Activated naive CD8-positive, alpha-beta T cell treated with anti-CD3 and anti-CD28 coated beads, Interleukin-2, amount 10 ng/mL, durations not matched to agents 7 days and 5 days (primary cell): ENCODE measurements at regions not wholly inside any gene's neighbourhood (a gene's known extent, or its start where the extent isn't known, plus 50 kb on each side); places are given as distances from the start of the nearest gene placed in this dataset.
"Not testable (repeated sequence)": the region's sequence is repeated elsewhere in the genome, so short reads cannot be mapped to it uniquely, and the experiment has no call there.

Experiments
- ATAC-seq: fragments of 150-1000 bp; cut with Tn5 transposase; one replicate; pipeline ENCODE4 v1.10.0; 2021; ENCODE audit warnings: low read depth, moderate library complexity
- POLR2A ChIA-PET: fragments of 350-600 bp; sonication (Branson Sonifier 250); formaldehyde crosslinking; loops from one replicate; lab custom pipeline; 2021; ENCODE audit warnings: antibody characterized with exemption; lab: Charles Lee
- DNase-seq: peaks from one replicate; pipeline ENCODE4 v3.0.0; 2021
- H3K27ac Mint-ChIP-seq: one replicate; pipeline ENCODE4 v1.8.0; 2022; ENCODE audit warnings: mild to moderate bottlenecking, mixed read lengths
- H3K27me3 Mint-ChIP-seq: one replicate; pipeline ENCODE4 v1.8.0; 2022; ENCODE audit warnings: mild to moderate bottlenecking, moderate library complexity, mixed read lengths
- H3K36me3 Mint-ChIP-seq: one replicate; pipeline ENCODE4 v1.8.0; 2021; ENCODE audit warnings: mild to moderate bottlenecking, mixed read lengths
- H3K4me1 Mint-ChIP-seq: one replicate; pipeline ENCODE4 v1.8.0; 2021; ENCODE audit warnings: mixed read lengths
- H3K4me3 Mint-ChIP-seq: one replicate; pipeline ENCODE4 v1.8.0; 2022; ENCODE audit warnings: mild to moderate bottlenecking, moderate library complexity, mixed read lengths
- H3K9me3 Mint-ChIP-seq: one replicate; pipeline ENCODE4 v1.8.0; 2021; ENCODE audit warnings: mixed read lengths

DNA sequence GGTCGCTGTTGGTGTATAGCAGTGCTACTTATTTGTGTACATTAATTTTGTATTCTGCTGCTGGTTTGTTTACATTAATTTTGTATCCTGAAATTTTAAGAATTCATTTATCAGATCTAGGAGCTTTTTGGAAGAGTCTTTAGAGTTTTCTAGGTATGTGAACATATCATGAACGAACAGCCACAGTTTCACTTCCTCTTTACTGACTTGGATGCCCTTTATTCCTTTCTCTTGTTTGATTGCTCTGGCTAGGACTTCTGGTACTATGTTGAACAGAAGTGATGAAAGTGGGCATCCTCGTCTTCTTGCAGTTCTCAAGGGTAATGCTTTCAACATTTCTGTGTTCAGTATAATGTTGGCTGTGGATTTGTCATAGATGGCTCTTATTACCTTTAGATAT, 1757.9 kb downstream of the BRINP3 start:
- ATAC-seq (no peak), DNase-seq (no peak)
- POLR2A ChIA-PET, result no interaction called here
- no peaks in the 10 kb centered on the region for H3K36me3 Mint-ChIP-seq
- H3K9me3 Mint-ChIP-seq, result peaks cover 1% of the 10 kb centered on the region
- no peaks in the 10 kb centered on the region for H3K4me1 Mint-ChIP-seq
- H3K4me3 Mint-ChIP-seq, result no peak overlapping the region
- H3K27me3 Mint-ChIP-seq, result no peaks in the 10 kb centered on the region
- no peak overlapping the region for H3K27ac Mint-ChIP-seq

DNA sequence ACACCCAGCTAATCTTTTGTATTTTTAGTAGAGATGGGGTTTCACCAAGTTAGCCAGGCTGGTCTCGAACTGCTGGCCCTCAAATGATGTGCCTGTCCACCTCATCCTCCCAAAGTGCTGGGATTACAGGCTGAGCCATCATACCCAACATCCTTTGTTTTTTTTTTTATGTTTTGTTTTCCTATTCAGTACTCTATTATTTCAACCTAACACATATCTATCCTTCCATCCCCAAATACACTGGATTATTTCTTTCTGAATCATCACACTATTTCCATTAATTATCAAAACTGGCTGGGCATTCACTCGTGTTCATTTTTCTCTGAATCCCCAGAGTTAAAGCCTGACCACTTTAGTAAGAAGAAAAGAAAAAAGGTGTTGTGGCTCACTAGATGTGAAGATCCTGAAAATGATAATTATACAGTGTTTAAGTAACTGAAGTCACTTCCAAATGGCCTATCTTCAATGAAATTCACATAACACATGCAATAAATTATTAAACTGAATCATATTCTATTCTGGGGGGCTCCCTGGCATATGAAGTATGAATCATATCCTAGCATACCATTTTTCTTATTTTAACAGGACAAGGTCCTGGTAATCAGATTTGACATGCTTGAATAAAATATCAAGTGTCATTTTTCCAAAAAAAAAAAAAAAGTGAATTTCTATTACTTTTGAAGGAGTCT, 1754.2 kb downstream of the BRINP3 start:
- no peak overlapping the region for H3K4me3 Mint-ChIP-seq
- H3K27ac Mint-ChIP-seq, result no peak overlapping the region
- H3K36me3 Mint-ChIP-seq, result no peaks in the 10 kb centered on the region
- ATAC-seq, result no peak
- H3K9me3 Mint-ChIP-seq, result no peaks in the 10 kb centered on the region
- POLR2A ChIA-PET, result no interaction called here
- no peaks in the 10 kb centered on the region for H3K4me1 Mint-ChIP-seq
- no peaks in the 10 kb centered on the region for H3K27me3 Mint-ChIP-seq
- no peak for DNase-seq

DNA sequence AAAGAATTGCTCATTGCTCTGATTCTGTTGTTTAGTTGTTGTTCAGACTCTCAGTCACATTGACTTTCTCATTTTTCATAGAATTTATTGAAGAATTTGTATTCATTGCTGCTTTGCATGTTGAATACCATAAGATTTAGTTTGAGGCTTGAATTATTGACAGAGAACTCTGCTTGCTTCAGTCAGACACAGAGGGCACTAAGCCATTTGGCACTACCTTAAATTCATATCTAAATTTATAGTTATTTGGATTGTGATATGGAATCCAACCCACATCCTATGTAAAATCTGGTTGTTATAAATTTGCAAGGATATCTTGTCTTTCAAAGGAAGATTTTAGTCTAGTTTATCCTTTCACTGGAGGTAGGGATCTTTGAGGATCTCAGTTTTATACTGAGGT, 1748.6 kb downstream of the BRINP3 start:
- ATAC-seq, result no peak
- peaks cover 4% of the 10 kb centered on the region for H3K9me3 Mint-ChIP-seq
- no peaks in the 10 kb centered on the region for H3K4me1 Mint-ChIP-seq
- no peaks in the 10 kb centered on the region for H3K36me3 Mint-ChIP-seq
- no peak overlapping the region for H3K4me3 Mint-ChIP-seq
- DNase-seq, result no peak
- POLR2A ChIA-PET, result no interaction called here
- H3K27ac Mint-ChIP-seq, result no peak overlapping the region
- no peaks in the 10 kb centered on the region for H3K27me3 Mint-ChIP-seq

DNA sequence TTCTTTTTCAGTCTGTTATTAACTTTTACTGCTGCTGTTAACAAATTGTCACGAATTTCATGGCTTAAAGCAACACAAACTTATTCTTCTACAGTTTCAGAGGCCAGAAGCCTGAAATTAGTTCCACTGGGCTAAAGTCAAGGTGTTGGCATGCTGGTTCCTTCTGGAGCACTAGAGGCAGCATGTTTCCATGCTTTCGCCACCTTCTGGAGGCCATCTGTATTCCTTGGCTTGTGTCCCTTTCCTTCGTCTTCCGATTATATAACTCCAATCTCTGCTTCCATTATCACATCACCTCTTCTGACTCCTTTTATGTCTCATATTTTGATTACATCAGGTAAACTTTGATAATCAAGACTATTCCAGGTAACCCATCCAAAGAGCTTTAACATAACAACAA, 1742.1 kb downstream of the BRINP3 start:
- no peaks in the 10 kb centered on the region for H3K4me1 Mint-ChIP-seq
- DNase-seq, result no peak
- H3K27ac Mint-ChIP-seq, result no peak overlapping the region
- peaks cover 6% of the 10 kb centered on the region for H3K9me3 Mint-ChIP-seq
- no peak for ATAC-seq
- H3K36me3 Mint-ChIP-seq, result no peaks in the 10 kb centered on the region
- H3K4me3 Mint-ChIP-seq, result no peak overlapping the region
- POLR2A ChIA-PET, result no interaction called here
- H3K27me3 Mint-ChIP-seq, result no peaks in the 10 kb centered on the region

DNA sequence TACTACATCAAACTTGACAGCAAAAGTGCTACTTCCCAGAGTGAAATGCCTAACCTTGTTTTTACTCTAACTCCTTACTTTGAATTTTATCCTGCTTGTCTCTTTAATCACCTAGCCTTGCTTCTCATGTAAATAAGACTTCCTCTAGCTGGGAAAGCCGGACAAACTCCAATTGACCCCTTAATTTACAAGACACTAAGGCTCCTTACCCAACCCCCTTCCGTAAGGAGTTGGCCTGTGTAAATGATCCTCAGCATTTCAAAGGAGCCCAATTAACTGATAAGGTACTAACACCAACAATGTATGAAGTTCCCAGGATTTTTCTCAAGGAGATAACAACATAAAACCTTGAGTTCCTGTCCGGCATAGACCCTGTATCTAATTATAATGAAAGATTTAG, 1728.4 kb downstream of the BRINP3 start:
- H3K27me3 Mint-ChIP-seq, H3K4me3 Mint-ChIP-seq, H3K4me1 Mint-ChIP-seq, POLR2A ChIA-PET, DNase-seq, H3K27ac Mint-ChIP-seq, H3K36me3 Mint-ChIP-seq, H3K9me3 Mint-ChIP-seq, ATAC-seq: not testable (repeated sequence)

DNA sequence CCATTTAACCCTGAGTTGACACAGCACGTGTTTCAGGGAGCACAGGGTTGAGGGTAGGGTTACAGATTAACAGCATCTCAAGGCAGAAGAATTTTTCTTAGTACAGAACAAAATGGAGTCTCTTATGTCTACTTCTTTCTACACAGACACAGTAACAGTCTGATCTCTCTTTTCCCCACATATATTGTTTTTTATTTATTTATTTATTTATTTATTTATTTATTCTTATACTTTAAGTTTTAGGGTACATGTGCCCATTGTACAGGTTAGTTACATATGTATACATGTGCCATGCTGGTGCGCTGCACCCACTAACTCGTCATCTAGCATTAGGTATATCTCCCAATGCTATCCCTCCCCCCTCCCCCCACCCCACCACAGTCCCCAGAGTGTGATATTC, 1725.6 kb downstream of the BRINP3 start:
- H3K4me3 Mint-ChIP-seq, H3K27me3 Mint-ChIP-seq, H3K9me3 Mint-ChIP-seq, H3K36me3 Mint-ChIP-seq, ATAC-seq, DNase-seq, H3K27ac Mint-ChIP-seq, POLR2A ChIA-PET, H3K4me1 Mint-ChIP-seq: not testable (repeated sequence)

DNA sequence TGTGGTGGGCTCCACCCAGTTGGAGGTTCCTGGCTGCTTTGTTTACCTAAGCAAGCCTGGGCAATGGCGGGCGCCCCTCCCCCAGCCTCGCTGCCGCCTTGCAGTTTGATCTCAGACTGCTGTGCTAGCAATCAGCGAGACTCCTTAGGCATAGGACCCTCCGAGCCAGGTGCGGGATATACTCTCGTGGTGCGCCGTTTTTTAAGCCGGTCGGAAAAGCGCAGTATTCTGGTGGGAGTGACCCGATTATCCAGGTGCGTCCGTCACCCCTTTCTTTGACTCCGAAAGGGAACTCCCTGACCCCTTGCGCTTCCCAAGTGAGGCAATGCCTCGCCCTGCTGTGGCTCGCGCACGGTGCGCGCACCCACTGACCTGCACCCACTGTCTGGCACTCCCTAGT, 1719.9 kb downstream of the BRINP3 start:
- H3K9me3 Mint-ChIP-seq, POLR2A ChIA-PET, H3K4me3 Mint-ChIP-seq, H3K27ac Mint-ChIP-seq, H3K36me3 Mint-ChIP-seq, H3K27me3 Mint-ChIP-seq, H3K4me1 Mint-ChIP-seq, ATAC-seq, DNase-seq: not testable (repeated sequence)

DNA sequence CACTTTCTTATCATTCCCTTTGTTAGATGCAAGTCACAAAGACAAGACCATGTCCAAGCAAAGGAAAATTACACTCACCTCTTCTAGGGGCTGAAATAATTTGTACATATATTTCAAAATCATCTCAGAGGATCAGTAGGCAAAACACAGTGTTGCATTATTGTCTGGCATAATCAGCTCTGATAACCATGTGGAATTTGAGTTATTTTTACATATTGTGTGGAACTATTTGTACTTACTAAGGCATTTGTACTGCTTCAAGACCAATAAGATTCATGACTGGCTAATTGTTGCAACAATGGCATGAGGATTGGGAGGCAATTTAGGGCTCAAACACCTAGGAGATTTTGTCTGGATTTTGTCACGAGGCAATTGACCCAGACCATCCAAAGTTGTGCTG, 1716.4 kb downstream of the BRINP3 start:
- no peak overlapping the region for H3K27ac Mint-ChIP-seq
- no peak overlapping the region for H3K4me3 Mint-ChIP-seq
- no peaks in the 10 kb centered on the region for H3K36me3 Mint-ChIP-seq
- H3K27me3 Mint-ChIP-seq, result no peaks in the 10 kb centered on the region
- H3K4me1 Mint-ChIP-seq, result no peaks in the 10 kb centered on the region
- peaks cover 1% of the 10 kb centered on the region for H3K9me3 Mint-ChIP-seq
- ATAC-seq (no peak), DNase-seq (no peak)
- POLR2A ChIA-PET, result no interaction called here

DNA sequence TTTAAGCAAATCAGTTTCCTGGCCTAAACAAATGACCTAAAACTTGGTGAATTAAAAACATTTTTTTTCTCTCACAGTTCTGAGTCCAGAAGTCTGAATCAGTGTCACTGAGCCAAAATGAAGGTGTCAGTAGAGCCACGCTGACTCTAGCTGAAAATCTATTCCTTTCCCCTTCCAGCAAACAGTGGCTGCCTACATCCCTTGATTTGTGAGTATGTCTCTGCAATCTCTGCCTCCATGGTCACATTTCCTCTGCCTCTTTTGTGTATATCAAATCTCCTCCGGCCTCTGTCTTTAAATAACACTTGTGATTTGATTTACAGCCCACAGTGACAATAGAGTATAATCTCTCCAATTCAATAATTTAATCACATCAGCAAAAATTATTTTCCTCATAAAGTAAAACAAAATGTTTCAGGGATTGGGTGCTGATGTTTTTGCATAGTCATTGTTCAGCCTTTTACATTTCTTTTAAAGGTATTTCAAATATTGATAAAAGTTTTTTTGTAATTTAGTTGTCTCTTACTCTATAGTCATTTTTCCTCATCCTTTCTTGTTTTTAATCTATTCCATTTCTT, 1715.4 kb downstream of the BRINP3 start:
- H3K27ac Mint-ChIP-seq, result no peak overlapping the region
- H3K4me1 Mint-ChIP-seq, result no peaks in the 10 kb centered on the region
- no peaks in the 10 kb centered on the region for H3K27me3 Mint-ChIP-seq
- H3K4me3 Mint-ChIP-seq, result no peak overlapping the region
- H3K36me3 Mint-ChIP-seq, result no peaks in the 10 kb centered on the region
- peaks cover 1% of the 10 kb centered on the region for H3K9me3 Mint-ChIP-seq
- ATAC-seq, result no peak
- DNase-seq, result no peak
- POLR2A ChIA-PET, result no interaction called here

DNA sequence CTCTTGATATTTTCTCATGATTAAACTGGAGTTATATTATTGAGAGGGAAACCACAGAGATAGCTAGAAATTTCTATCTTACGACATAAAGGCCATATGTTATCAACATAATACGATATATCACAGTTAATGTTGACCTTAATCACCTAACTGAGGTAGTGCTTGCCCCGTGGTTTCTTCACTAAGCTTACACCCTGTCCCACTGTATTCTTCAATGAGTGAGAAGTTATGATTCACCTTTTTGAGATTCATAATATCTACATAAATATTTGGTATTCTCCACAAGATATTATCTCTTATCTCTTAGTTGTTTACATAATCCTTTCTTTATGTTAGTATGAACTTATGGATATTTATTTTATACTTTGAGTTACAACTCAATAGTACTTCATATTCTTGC, 1714.1 kb downstream of the BRINP3 start:
- Mint-ChIP-seq H3K4me1 (no peaks in the 10 kb centered on the region), H3K9me3 (peaks cover 1% of the 10 kb centered on the region), H3K4me3 (no peak overlapping the region), H3K27ac (no peak overlapping the region), H3K27me3 (no peaks in the 10 kb centered on the region), H3K36me3 (no peaks in the 10 kb centered on the region)
- ATAC-seq (no peak), DNase-seq (no peak)
- POLR2A ChIA-PET, result no interaction called here

DNA sequence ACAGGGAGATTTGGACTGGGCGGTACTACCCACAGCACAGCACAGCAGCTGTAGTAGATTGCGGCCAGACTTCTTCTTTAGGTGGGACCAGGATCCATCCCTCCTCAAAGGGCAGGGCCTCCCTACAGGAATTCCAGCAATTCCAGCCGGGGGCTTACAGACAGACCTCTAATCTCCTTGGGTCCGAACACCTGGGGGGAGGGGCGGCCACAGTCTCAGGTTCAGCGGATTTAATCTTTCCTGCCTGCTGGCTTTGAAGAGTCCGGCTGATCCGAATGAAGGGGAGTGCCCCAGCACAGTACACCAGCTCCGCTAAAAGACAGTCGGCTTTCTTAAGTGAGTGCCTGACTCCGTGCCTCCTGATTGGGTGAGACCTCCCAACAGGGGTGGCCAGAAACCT, 1708.5 kb downstream of the BRINP3 start:
- no peaks in the 10 kb centered on the region for H3K27me3 Mint-ChIP-seq
- H3K4me3 Mint-ChIP-seq, result no peak overlapping the region
- ATAC-seq (no peak), DNase-seq (no peak)
- H3K27ac Mint-ChIP-seq, result no peak overlapping the region
- POLR2A ChIA-PET, result no interaction called here
- H3K4me1 Mint-ChIP-seq, result no peaks in the 10 kb centered on the region
- H3K9me3 Mint-ChIP-seq, result peaks cover 9% of the 10 kb centered on the region
- H3K36me3 Mint-ChIP-seq, result no peaks in the 10 kb centered on the region

DNA sequence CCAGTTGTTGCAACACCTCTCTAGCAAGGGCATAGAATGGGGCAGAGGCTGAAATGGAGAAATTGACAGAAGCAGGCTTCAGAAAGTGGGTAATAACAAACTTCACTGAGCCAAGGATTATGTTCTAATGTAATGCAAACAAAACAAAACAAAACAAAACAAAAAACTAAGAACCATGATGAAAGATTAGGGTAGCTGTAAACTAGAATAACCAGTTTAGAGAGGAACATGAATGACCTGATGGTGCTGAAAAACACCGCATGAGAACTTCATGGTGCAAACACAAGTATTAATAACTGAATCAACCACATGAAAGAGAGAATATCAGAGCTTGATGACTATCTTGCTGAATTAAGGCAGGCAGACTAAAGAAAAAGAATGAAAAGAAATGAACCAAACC, 1707.7 kb downstream of the BRINP3 start:
- peaks cover 9% of the 10 kb centered on the region for H3K9me3 Mint-ChIP-seq
- DNase-seq (no peak), ATAC-seq (no peak)
- no peaks in the 10 kb centered on the region for H3K4me1 Mint-ChIP-seq
- H3K27ac Mint-ChIP-seq, result no peak overlapping the region
- H3K4me3 Mint-ChIP-seq, result no peak overlapping the region
- no peaks in the 10 kb centered on the region for H3K36me3 Mint-ChIP-seq
- POLR2A ChIA-PET, result no interaction called here
- H3K27me3 Mint-ChIP-seq, result no peaks in the 10 kb centered on the region

DNA sequence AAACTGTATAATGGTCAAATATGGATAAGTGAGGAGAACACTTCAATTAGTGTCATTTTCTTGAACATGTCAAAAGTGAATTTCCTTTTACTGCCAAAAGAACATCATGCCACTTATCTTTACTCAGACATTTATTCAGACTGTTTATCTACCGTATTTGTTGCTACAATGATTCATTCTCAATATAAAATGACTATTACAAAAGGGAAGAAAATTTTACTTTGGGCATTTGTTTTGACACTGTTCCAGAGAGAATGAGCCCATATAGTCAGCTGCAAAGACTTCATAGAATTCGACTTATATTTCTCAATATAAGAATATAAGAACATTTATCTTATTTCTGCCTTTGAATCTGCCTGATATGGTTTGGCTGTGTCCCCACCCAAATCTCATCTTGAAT, 1699.1 kb downstream of the BRINP3 start:
- POLR2A ChIA-PET, result no interaction called here
- no peak for ATAC-seq
- peaks cover 7% of the 10 kb centered on the region for H3K9me3 Mint-ChIP-seq

DNA sequence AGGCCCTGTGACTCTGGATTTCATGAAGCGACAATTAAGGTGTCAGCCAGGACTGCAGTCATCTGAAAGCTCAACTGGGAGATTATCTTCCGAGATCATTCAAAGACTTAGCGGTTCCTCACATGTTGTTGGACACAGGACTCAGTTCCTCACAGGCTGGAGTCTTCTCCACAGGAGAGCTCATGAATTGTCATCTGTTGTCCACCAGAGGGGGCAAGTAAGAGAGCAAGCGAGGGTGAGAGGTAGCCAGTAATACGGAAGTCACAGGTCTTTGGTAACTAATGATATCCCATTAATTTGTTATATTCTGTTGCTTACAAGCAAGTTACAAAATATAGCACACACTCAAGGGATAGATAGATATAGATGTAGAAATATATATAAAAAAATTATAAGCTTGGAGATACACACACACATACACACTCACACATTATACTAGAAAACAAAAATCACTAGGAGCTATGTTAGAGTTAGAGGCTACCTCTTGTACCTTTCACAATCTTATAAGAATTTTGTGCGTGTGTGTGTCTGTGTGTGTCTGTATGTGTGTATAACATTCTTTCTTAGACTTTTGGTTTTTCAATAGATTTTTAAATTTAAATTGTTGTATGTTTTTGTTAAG, 1695.3 kb downstream of the BRINP3 start:
- Mint-ChIP-seq H3K27ac (no peak overlapping the region), H3K4me3 (no peak overlapping the region), H3K4me1 (no peaks in the 10 kb centered on the region), H3K9me3 (no peaks in the 10 kb centered on the region), H3K36me3 (no peaks in the 10 kb centered on the region), H3K27me3 (no peaks in the 10 kb centered on the region)
- POLR2A ChIA-PET, result no interaction called here
- DNase-seq (no peak), ATAC-seq (no peak)

More for the DNA sequence above, 1699.1 kb downstream of the BRINP3 start:
- Mint-ChIP-seq H3K4me1 (no peaks in the 10 kb centered on the region), H3K27me3 (no peaks in the 10 kb centered on the region), H3K4me3 (no peak overlapping the region), H3K27ac (no peak overlapping the region), H3K36me3 (no peaks in the 10 kb centered on the region)
- DNase-seq, result no peak
